ENCODE measurements at regions not wholly inside any gene's neighbourhood (a gene's known extent, or its start where the extent isn't known, plus 50 kb on each side); places are given as distances from the start of the nearest gene placed in this dataset.

GRCh38 chr9:105850852-105851500 is 156.6 kb downstream of the TMEM38B start:
- no peak overlapping the region for H3K27ac Mint-ChIP-seq
- Histone ChIP-seq H3K79me2 (ENCODE audit: insufficient read depth, low read length) (no peaks in the 10 kb centered on the region), H3T11ph (ENCODE audit: low read length) (no peak overlapping the region), H2BK20ac (ENCODE audit: low read depth, low read length, poor library complexity, severe bottlenecking) (no peak overlapping the region), H2BK15ac (ENCODE audit: low read depth, low read length) (no peak overlapping the region), H4K8ac (replicated peaks; ENCODE audit: insufficient read length, low read depth, low read length) (no peak overlapping the region), H4K5ac (ENCODE audit: insufficient read length, low read depth, low read length) (no peak overlapping the region), H4K20me1 (ENCODE audit: control insufficient read depth, insufficient read depth, insufficient read length) (no peaks in the 10 kb centered on the region), H3K9ac (ENCODE audit: extremely low read depth, insufficient read length, low read length) (no peak overlapping the region), H2BK12ac (ENCODE audit: insufficient read length, low read depth, low read length) (no peak overlapping the region), H3K18ac (ENCODE audit: insufficient read length, low read depth, low read length) (no peak overlapping the region), H2BK5ac (ENCODE audit: insufficient read length, low read length) (no peak overlapping the region), H4K91ac (ENCODE audit: insufficient read length, low read depth, low read length) (no peak overlapping the region), H3K4me2 (ENCODE audit: insufficient read depth, insufficient read length, low read length) (no peak overlapping the region), H3K23me2 (ENCODE audit: insufficient read length, low read depth, low read length, poor library complexity, severe bottlenecking) (no peaks in the 10 kb centered on the region), H3K56ac (ENCODE audit: insufficient read length, low read depth, low read length) (no peak overlapping the region), H3K14ac (ENCODE audit: insufficient read depth, low read length) (no peak overlapping the region), H3K27ac (ENCODE audit: insufficient read length, low read depth, low read length) (no peak overlapping the region), H3K23ac (ENCODE audit: insufficient read length, low read depth, low read length) (no peak overlapping the region), H3K9me3 (ENCODE audit: control insufficient read depth, low read depth, low read length) (no peaks in the 10 kb centered on the region), H3K79me1 (ENCODE audit: insufficient read depth, low read depth, low read length, poor library complexity, severe bottlenecking) (no peaks in the 10 kb centered on the region), H2AFZ (ENCODE audit: low read length) (no peak overlapping the region), H2BK120ac (ENCODE audit: low read depth, low read length, poor library complexity, severe bottlenecking) (no peak overlapping the region), H3K4ac (ENCODE audit: low read depth, low read length) (no peak overlapping the region), H3K27me3 (ENCODE audit: insufficient read depth, low read length) (no peaks in the 10 kb centered on the region), H3K4me1 (ENCODE audit: insufficient read depth, low read length) (no peaks in the 10 kb centered on the region), H2AK5ac (ENCODE audit: insufficient read length, low read length) (no peak overlapping the region)
- H3K9me3 Mint-ChIP-seq = no peaks in the 10 kb centered on the region
- no peak for TF ChIP-seq CTCF (conservative IDR thresholded peaks at IDR 0.05)
- H3K27me3 Mint-ChIP-seq (ENCODE audit: low read depth) = no peaks in the 10 kb centered on the region
- WGBS (ENCODE audit: extremely low coverage, insufficient read length, low lambda C conversion rate) = no CpG with 5 or more reads among the region's 4 CpGs
- H3K36me3 Mint-ChIP-seq (ENCODE audit: insufficient read depth in 1 of 3, low read depth in 3 of 3) = no peaks in the 10 kb centered on the region; a peak in 1 of 7 replicates
- H3K4me1 Mint-ChIP-seq = no peaks in the 10 kb centered on the region
- no peak for DNase-seq
- H3K4me3 Mint-ChIP-seq = no peak overlapping the region

All from H9 (cell line).